Fibroblast of the aortic adventitia (primary cell): ENCODE measurements at regions not wholly inside any gene's neighbourhood (a gene's known extent, or its start where the extent isn't known, plus 50 kb on each side); places are given as distances from the start of the nearest gene placed in this dataset.
"Not testable (repeated sequence)": the region's sequence is repeated elsewhere in the genome, so short reads cannot be mapped to it uniquely, and the experiment has no call there.

Experiments
- DNase-seq: peaks from one replicate; pipeline ENCODE4 v3.0.0-alpha.2; 2010; ENCODE audit warnings: low read depth
- H3K4me3 ChIP-seq: 2 replicates; pipeline ENCODE4 v1.5.1; 2011; ENCODE audit warnings: low read depth, mild to moderate bottlenecking, control low read depth, low read length, moderate library complexity
- CTCF ChIP-seq: IDR thresholded peaks from 2 replicates; pipeline ENCODE4 v1.5.1; 2011; ENCODE audit warnings: mild to moderate bottlenecking, low read length, control low read depth, inconsistent platforms; ENCODE audit not compliant: insufficient read depth

GRCh38 chr13:40363653-40364052 lies 302.8 kb downstream of the FOXO1 start:
- no peak for TF ChIP-seq CTCF
- H3K4me3 ChIP-seq = no peak overlapping the region
- no peak for DNase-seq

- no peak for TF ChIP-seq CTCF
- no peak overlapping the region for H3K4me3 ChIP-seq
- DNase-seq = no peak
Observed at GRCh38 chr13:40366119-40366518, 300.3 kb downstream of the FOXO1 start.

GRCh38 chr13:40368127-40368891 lies 298.1 kb downstream of the FOXO1 start:
- H3K4me3 ChIP-seq = no peak overlapping the region
- no peak for DNase-seq
- TF ChIP-seq CTCF = no peak

- no peak overlapping the region for H3K4me3 ChIP-seq
- no peak for DNase-seq
- TF ChIP-seq CTCF = no peak
Observed at GRCh38 chr13:40370661-40371060, 295.8 kb downstream of the FOXO1 start.

- no peak overlapping the region for H3K4me3 ChIP-seq
- no peak for DNase-seq
- TF ChIP-seq CTCF = no peak
Observed at GRCh38 chr13:40371531-40372125, 294.8 kb downstream of the FOXO1 start.

- DNase-seq, H3K4me3 ChIP-seq: not testable (repeated sequence)
Observed at GRCh38 chr13:40373608-40374007, 292.8 kb downstream of the FOXO1 start.

- H3K4me3 ChIP-seq = no peak overlapping the region
- peak; percentile 11 for DNase-seq
- no peak for TF ChIP-seq CTCF
Observed at GRCh38 chr13:40375489-40376171, 290.8 kb downstream of the FOXO1 start.
